Parathyroid adenoma (tissue), 2 donors: ENCODE measurements at regions not wholly inside any gene's neighbourhood (a gene's known extent, or its start where the extent isn't known, plus 50 kb on each side); places are given as distances from the start of the nearest gene placed in this dataset.
A peak's percentile ranks its signal among the peaks of the same experiment; 100 is the strongest.
"Not testable (repeated sequence)": the region's sequence is repeated elsewhere in the genome, so short reads cannot be mapped to it uniquely, and the experiment has no call there.

Source experiments
- H2AFZ ChIP-seq: fragments of 300-600 bp; sonication (generic); one replicate; pipeline ENCODE4 v1.7.0; 2017; ENCODE audit warnings: antibody characterized with exemption, mild to moderate bottlenecking
- H3K27ac ChIP-seq: fragments of 300-600 bp; sonication (generic); one replicate; pipeline ENCODE4 v1.7.0; 2017
- H3K27me3 ChIP-seq: fragments of 300-600 bp; sonication (generic); one replicate; pipeline ENCODE4 v1.7.0; 2017; ENCODE audit warnings: low read length; ENCODE audit not compliant: control insufficient read depth, insufficient read depth
- H3K36me3 ChIP-seq: fragments of 300-600 bp; sonication (generic); one replicate; pipeline ENCODE4 v1.7.0; 2017; ENCODE audit warnings: low read length; ENCODE audit not compliant: control insufficient read depth, insufficient read depth
- H3K4me1 ChIP-seq: fragments of 300-600 bp; sonication (generic); one replicate; pipeline ENCODE4 v1.7.0; 2017; ENCODE audit warnings: control low read depth
- H3K4me2 ChIP-seq: fragments of 300-600 bp; sonication (generic); one replicate; pipeline ENCODE4 v1.7.0; 2017; ENCODE audit warnings: low read length
- H3K4me3 ChIP-seq: fragments of 300-600 bp; sonication (generic); one replicate; pipeline ENCODE4 v1.7.0; 2017; ENCODE audit warnings: low read depth, low read length
- H3K79me2 ChIP-seq: fragments of 300-600 bp; sonication (generic); one replicate; pipeline ENCODE4 v1.7.0; 2017; ENCODE audit warnings: control low read depth
- H3K9ac ChIP-seq: fragments of 300-600 bp; sonication (generic); one replicate; pipeline ENCODE4 v1.7.0; 2017; ENCODE audit warnings: mild to moderate bottlenecking
- H3K9me3 ChIP-seq: fragments of 300-600 bp; sonication (generic); one replicate; pipeline ENCODE4 v1.7.0; 2017; ENCODE audit warnings: low read length; ENCODE audit not compliant: control insufficient read depth
- TF ChIP-seq, protein P1 (sequence below): fragments of 300-600 bp; sonication (generic); IDR thresholded peaks from one replicate; pipeline ENCODE4 v1.7.0; 2017; ENCODE audit warnings: antibody characterized with exemption, mild to moderate bottlenecking
- donor health status: primary hyperparathyroidism.

DNA sequence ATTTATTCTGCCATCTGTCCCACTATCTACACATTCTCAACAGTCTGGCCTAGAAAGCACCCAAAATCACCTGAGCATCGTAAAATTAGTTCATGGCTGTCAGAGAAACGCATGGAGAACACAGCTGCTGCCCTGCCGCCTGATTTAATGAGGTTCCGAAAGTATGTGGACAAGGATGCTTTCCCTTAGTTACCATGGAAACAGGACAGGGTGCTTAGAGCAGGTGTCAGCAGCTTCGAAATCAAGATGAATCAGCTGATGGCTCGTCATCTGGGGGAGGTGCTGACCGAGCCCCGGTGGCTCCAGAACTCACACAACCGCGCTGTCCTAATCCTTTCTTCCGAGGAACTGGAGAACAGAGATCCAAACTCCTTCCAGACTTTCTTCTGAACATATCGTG lies 151.5 kb downstream of the TEX36 start:
- no peaks in the 10 kb centered on the region for H3K27me3 ChIP-seq
- H3K4me3 ChIP-seq = no peak overlapping the region
- H2AFZ ChIP-seq = no peak overlapping the region
- no peaks in the 10 kb centered on the region for H3K9me3 ChIP-seq
- no peak overlapping the region for H3K27ac ChIP-seq
- no peak overlapping the region for H3K9ac ChIP-seq
- no peak overlapping the region for H3K4me2 ChIP-seq
- no peaks in the 10 kb centered on the region for H3K4me1 ChIP-seq
- no peaks in the 10 kb centered on the region for H3K79me2 ChIP-seq
- TF ChIP-seq, protein P1, sequence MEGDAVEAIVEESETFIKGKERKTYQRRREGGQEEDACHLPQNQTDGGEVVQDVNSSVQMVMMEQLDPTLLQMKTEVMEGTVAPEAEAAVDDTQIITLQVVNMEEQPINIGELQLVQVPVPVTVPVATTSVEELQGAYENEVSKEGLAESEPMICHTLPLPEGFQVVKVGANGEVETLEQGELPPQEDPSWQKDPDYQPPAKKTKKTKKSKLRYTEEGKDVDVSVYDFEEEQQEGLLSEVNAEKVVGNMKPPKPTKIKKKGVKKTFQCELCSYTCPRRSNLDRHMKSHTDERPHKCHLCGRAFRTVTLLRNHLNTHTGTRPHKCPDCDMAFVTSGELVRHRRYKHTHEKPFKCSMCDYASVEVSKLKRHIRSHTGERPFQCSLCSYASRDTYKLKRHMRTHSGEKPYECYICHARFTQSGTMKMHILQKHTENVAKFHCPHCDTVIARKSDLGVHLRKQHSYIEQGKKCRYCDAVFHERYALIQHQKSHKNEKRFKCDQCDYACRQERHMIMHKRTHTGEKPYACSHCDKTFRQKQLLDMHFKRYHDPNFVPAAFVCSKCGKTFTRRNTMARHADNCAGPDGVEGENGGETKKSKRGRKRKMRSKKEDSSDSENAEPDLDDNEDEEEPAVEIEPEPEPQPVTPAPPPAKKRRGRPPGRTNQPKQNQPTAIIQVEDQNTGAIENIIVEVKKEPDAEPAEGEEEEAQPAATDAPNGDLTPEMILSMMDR = no peak
- no peaks in the 10 kb centered on the region for H3K36me3 ChIP-seq

DNA sequence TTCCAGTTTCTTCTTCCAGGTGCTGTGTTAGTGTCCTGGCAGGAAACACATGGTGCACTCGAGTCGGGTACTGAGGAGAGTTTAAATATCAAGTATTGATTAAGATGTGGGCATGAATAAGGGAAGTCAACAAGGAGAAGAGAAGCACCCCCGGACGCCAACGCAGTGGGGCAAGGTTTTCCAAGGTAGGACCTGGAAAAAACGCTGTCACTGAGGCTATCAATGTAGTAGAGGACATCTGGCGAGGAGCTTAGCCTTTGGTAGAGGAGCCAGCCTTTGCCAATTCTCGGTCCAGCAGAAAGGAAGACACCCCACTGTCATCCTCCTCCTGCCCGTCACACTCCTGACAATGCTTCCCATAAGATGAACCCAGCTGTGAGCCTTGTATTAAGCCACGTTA lies 159.6 kb downstream of the TEX36 start:
- Histone ChIP-seq H3K4me2 (no peak overlapping the region), H3K4me1 (no peaks in the 10 kb centered on the region), H3K27me3 (no peaks in the 10 kb centered on the region), H2AFZ (no peak overlapping the region), H3K4me3 (no peak overlapping the region), H3K9me3 (no peaks in the 10 kb centered on the region), H3K27ac (no peak overlapping the region), H3K9ac (no peak overlapping the region), H3K36me3 (no peaks in the 10 kb centered on the region), H3K79me2 (no peaks in the 10 kb centered on the region)
- TF ChIP-seq, protein P1 = no peak

DNA sequence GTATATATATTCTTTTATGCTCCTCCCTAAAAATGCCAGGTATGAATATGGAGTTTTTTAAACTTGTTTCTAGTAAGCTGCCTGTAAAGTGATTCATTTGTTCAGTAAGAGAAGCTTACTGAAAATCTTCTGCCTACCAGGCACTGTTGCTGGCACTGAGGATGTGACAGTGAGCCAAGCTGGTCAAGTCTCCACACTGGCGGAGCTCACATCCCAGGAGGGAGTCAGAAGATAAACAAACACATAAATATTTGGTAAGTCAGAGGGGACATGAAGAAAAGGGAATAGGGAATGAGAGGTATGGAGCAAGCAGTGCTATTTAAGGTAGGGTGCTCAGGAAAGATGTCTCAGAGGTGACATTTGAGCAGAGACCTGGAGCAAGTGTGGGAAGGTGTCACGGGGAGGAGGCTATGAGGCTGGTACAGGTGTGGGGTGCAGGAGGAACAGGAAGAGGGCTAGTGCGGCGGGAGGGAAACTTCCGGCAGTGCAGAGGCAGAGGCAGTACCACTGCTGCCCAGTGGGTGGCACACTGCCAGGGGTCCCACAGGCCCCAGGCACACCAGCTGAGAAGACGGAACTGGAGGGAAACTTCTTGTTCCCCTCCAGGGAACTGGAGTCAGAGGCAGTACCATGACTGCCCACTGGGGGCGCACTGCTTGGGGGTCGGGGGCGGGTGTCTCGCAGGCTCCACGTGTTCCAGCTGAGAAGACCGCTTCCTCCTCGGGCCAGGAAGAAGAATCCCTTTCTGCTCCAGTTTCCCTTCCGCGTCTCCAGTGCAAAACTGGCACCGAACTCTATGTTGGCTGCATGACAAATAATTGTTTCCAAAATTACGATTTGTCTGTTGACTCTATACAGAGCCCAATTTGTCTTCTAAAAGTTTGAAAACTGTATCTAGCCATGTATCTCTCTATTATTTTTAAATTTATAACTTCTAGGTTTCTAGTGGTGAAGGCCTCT lies 161.0 kb downstream of the TEX36 start:
- Histone ChIP-seq H3K36me3 (no peaks in the 10 kb centered on the region), H3K4me2 (no peak overlapping the region), H3K4me1 (no peaks in the 10 kb centered on the region)

DNA sequence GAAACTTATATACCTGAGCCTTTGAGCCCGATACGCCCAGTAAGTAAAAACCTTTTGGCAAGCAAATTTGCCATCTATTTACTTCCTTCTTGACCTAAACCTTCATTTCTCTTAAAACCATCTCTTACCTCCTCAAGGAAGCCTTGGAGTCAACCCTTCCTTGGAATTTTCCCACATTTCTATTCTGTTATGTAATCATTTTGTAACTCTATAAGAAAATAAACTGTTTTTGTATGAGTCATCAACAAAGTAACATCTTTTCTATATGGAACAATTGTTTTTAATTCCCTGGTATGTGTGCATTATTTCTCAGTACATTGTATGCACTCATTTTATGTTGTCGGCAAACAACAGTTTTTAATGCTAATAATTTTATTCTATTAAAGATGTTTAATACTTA lies 162.0 kb downstream of the TEX36 start:
- H3K9ac ChIP-seq = no peak overlapping the region

More for the DNA sequence above, 161.0 kb downstream of the TEX36 start:
- TF ChIP-seq, protein P1 = peak; percentile 13
- no peaks in the 10 kb centered on the region for H3K79me2 ChIP-seq
- no peak overlapping the region for H3K4me3 ChIP-seq
- no peaks in the 10 kb centered on the region for H3K9me3 ChIP-seq
- H3K9ac ChIP-seq = no peak overlapping the region
- no peak overlapping the region for H3K27ac ChIP-seq
- no peaks in the 10 kb centered on the region for H3K27me3 ChIP-seq
- H2AFZ ChIP-seq = no peak overlapping the region

DNA sequence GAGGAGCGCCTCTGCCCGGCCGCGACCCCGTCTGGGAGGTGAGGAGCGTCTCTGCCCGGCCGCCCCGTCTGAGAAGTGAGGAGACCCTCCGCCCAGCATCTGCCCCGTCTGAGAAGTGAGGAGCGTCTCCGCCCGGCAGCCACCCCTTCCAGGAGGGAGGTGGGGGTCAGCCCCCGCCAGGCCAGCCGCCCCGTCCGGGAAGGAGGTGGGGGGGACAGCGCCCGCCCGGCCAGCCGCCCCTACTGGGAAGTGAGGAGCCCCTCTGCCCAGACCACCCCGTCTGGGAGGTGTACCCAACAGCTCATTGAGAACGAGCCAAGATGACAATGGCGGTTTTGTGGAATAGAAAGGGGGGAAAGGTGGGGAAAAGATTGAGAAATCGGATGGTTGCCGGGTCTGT lies 164.6 kb downstream of the TEX36 start:
- H3K4me2 ChIP-seq, H3K4me3 ChIP-seq, H2AFZ ChIP-seq, H3K36me3 ChIP-seq, H3K4me1 ChIP-seq, H3K27me3 ChIP-seq, H3K9me3 ChIP-seq, H3K79me2 ChIP-seq, H3K9ac ChIP-seq, H3K27ac ChIP-seq: not testable (repeated sequence)

More for the DNA sequence above, 162.0 kb downstream of the TEX36 start:
- no peaks in the 10 kb centered on the region for H3K4me1 ChIP-seq
- no peaks in the 10 kb centered on the region for H3K9me3 ChIP-seq
- TF ChIP-seq, protein P1 = no peak
- no peaks in the 10 kb centered on the region for H3K36me3 ChIP-seq
- no peak overlapping the region for H2AFZ ChIP-seq
- no peak overlapping the region for H3K27ac ChIP-seq
- H3K4me2 ChIP-seq = no peak overlapping the region
- H3K79me2 ChIP-seq = no peaks in the 10 kb centered on the region
- H3K4me3 ChIP-seq = no peak overlapping the region
- no peaks in the 10 kb centered on the region for H3K27me3 ChIP-seq
